ELR (cell line): ENCODE measurements at regions not wholly inside any gene's neighbourhood (a gene's known extent, or its start where the extent isn't known, plus 50 kb on each side); places are given as distances from the start of the nearest gene placed in this dataset.

Experiments used
- DNase-seq: peaks from one replicate; pipeline ENCODE4 v3.0.0-alpha.2; 2015; ENCODE audit warnings: low read depth

DNA sequence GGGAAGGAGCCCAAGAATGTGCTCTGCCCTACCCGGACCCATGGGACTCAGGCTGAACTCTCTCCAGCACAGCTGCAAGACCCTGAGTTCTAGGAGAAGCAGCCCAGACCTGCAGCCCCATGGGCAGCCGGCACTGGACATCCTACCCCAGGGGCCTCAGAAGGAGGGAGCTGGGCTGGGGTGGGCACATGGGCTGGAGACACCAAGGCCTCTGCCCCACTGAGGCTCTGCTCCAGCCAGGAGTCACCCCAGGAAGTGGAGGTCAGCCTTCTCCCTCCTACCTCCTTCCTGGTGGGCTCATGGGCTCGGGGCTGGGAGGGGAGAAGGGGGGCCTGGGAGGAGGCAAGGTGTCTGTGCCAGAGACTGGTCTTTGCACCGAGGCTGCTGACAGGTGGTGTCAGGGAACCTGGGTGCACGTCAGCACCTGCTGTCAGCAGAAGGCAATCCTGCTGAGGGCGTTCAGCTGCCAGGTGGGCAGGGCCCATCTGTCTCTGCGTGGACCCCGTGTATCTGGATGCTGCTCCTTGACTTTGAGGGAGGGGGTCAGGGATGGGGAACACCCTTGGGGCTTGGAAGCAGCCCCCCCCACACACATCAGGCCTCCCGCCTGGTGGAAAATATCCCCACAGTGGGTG, 95.2 kb downstream of the PDGFA start:
- DNase-seq, result no peak

DNA sequence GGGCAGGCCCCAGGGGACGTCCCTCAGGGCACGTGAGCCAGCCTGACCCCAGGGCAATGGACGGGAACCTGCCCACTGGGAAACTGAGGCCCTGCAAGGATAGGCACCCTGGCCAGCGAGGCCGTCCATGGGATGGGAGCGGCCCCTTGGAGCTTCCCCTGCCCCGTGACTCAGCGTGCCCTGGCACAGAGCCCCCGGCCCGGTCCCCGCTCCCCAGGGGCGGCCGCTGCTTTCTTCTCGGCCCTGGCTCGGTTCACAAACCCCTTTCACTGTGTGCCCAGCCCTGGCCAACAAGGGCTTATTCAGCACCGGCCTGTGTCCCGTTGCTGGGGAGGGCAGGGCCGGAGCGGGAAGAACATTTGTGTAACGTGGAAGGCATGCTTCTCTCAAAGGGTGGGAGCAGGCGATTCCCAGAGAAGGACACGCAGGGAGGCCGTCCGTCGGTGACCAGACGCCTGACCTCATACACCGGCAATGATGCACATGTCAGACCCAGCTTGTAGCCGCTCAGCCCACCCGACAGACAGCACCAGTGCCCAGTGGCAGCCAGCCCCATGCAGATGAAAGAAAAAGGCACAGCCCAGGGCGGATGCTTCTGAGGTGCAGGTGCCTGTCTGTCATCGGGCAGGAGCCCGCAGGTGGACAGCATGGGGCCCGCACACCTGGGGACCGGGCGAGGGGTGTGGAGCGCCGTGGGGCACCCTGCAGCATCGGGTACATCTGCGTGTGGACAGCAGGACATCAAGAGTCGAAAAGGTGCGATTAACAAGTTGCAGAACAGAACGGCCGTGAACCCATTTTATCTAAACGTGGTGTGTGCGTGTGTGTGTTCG, 94.5 kb downstream of the PDGFA start:
- no peak for DNase-seq

DNA sequence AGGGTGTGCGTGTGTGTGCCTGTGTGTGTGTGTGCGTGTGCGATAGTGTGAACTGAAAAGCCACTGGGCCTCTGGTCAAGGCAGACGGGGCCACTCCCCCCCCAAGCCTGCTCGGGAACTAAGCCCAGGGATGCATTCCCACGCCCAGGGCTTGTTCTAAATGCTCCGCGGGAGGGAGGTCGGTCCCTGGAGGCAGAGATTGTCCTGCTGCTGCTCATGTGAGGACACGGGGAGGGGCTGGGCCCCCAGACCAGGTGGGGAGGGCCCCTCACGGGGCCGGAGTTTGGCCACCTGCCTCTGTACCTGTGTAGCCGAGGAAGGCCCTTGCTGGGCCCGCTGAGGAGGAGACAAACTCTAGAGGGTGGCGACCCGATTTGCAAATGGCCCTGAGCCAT, 93.9 kb downstream of the PDGFA start:
- no peak for DNase-seq

GRCh38 chr7:426510-426909, 93.1 kb downstream of the PDGFA start:
- no peak for DNase-seq

DNA sequence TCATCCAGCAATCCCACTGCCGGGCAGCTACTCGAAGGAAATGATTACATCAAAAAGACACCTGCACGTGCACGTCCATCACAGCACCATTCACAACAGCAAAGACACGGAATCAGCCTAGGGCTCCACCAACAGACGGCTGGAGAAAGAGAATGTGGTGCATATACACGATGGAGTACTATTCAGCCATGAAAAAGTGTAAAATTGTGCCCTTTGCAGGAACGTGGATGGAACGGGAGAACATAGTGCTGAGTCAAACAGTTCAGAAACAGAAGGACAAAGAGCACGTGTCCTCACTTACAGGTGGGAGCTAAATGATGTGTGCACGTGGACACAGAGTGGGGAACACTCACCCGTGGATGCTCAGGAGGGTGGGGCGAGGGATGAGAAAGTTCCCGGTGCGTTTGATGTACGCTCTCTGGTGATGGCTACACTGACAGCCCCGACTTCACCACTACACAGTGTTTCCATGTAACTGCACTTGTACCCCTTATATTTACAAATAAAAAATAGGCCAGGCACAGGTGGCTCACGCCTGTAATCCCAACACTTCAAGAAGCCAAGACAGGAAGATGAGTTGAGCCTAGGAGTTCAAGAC, 92.0 kb downstream of the PDGFA start:
- no peak for DNase-seq

DNA sequence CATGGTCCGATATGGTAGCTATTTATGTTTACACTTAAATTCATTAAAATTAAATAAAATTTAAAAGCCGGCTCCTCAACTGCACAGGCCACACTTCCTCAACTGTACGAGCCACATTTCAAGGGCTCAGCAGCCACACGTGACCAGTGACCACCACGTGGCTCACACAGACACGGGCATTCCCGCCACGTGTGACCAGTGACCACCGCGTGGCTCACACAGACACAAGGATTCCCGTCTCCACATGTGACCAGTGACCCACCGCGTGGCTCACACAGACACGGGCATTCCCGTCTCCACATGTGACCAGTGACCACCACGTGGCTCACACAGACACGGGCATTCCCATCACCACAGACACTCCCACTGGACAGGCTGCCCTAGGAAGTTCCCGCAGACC, 91.3 kb downstream of the PDGFA start:
- no peak for DNase-seq

DNA sequence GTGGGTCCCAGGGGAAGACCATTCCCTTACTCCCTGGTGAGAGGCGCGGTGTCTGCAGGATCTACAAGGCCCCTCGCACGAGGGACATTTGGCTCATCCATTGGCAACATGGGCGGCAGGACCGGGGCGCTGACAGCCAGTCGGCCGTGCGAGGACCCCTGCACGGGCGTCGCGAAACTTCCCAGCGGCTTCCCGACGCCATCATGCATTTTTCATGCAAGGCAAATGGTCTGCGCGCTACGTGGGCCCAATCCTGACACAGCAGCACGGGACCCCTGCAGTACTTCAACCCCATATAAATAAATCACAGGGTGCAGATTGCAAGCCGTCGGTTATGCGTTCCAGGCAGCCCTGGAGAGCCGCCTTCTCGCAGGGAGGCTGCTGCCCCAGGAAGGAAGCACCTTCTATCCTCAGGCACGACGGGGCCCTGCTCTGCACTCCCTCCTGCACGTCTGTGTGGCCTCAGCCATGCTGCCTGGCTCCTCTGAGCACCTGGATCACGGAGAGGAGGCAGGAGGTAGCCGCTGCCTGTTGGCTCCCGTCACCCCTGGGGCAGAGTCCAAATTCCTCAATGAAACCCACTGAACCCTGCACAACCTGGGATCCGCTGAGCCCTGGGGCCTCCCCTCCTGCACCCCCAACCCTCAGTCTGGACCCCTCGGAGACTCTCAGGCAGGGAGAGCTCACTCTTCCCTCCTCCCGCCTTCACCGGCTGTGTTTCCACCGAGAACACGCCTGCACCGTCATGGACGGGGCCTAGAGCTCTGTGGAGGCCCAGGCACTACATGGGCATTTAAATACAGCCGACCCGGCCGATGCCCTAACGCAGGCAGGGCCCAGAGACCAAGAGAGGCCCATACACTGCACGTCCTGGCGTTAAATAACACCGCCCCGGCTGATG, 90.5 kb downstream of the PDGFA start:
- no peak for DNase-seq

DNA sequence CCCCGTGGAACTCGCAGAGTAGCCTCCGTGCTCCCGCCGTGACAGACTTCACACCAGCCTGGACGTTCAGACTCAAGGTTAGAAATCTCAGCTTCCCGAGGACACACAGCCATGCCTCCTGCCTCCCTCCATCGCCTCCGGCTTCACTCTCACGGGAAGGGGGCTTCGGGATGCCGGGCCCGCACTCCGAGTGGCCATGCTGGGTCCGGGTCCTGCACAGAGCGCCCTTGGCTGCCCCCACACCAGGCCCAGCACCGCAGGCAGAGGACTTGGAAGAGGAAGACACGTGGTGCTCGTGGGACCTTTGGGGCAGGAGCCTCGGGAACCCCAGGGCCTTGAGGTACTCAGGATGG, 89.8 kb downstream of the PDGFA start:
- no peak for DNase-seq

- no peak for DNase-seq
These were observed 88.6 kb downstream of the PDGFA start for GRCh38 chr7:431041-431440.

- DNase-seq, result no peak
These were observed 88.0 kb downstream of the PDGFA start for GRCh38 chr7:431658-432111.

DNA sequence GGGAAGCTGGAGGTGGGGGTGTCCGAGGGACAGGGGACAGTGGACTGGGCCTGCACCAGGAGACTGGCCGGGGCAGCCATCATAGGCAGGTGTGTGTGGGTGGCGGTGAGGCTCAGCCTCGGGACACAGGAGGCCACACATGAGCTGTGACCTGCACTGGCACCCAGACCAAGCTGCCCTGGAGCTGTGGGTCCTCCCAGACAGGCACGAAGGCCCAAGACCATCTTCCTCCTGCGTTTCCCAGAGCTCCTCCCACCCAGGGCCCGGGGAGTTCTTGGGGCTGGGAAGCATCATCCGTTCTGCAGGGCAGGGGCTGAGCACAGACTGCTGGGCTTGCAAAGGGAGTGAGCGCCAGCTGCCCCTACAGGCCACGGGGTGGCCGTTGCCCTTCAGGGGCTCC, 87.4 kb downstream of the PDGFA start:
- DNase-seq, result no peak

DNA sequence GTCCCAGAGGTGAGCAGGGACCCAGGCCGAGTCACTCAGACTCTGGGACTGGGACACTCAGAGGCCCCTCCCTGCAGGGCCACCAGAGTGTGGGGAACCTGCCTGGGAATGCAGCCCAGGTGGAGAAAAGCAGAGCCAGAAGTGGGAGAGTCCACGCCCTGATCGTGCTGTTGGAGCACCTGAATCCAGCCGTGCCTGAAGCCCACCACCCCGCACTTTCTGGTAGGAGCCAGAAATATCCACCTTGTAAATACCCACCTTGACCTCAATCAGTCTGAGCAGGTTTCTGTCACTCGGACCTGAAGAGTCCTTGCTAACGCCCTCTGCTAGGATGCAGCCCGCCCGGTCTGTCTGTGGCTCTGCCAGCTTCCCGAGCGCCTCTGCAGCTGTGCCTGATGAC, 86.7 kb downstream of the PDGFA start:
- no peak for DNase-seq

GRCh38 chr7:433558-433957, 86.1 kb downstream of the PDGFA start:
- DNase-seq, result no peak

DNA sequence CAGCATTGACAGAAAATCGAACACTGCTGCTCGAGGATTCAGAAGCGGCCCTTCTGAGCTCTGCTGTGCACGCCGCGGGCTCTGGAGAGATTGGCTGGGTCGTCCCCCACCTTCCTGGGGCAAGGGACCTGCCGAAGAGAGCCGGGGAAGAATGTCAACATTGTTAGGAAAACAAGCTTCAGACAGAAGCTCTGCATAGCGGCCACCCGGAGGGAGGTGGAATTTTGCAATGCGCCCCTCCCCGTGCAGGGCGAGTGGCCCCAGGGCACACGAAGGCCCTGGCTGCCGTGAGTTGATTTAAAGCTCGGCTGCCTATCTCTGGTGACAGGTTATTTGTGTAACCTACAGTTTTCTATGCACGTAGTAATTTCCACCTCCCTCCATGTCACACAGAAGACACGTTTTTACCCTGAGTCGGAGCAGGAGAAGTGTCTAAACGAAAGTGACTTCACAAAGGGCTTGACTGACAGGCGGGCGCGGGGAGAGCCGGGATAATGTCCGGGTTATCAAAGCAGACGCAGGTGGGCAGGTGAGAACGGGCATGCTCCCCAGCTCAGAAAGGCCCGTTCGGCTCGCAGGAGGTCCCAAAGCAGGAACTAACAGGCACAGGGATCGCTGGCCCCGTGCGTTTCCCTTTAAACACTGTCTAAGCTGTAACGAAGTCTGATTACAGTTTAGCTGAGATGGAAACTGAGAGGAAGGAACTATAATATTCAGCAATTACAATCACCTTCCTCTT, 84.6 kb downstream of the PDGFA start:
- no peak for DNase-seq

DNA sequence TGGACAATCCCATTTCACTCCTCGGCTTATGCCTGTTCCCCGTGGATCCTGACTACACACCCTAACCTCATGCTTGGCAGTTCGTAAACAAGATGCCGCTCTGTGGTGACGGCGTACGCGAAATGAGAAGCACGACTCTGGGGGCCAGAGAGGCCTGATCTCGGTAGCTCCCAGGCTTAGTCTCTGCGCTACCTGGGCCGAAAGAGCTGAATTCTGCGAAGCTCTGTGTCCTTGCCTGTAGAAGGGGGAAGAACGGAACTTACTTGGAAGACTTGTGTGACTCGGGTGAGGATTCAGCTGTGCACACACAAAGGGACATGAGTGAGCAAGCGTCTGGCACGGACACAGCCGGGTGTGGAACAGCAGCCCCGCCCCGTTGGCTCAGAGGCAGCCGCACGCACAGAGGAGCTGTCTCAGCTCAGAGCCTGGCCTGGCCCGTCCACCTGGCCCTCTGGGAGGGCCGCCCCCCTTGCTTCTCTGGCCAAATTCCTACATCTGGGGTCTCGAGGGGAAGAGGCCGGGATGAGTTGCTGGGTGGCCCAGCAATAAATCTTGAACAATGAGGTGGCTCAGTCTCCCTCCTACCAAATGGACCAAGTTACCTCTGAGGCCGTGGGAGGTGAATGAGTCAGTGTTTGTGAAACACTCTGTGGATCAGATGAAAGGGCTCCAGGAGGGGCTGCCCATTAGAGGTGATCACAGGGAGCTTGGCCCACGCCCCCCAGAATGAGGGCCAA, 83.8 kb downstream of the PDGFA start:
- DNase-seq, result no peak

DNA sequence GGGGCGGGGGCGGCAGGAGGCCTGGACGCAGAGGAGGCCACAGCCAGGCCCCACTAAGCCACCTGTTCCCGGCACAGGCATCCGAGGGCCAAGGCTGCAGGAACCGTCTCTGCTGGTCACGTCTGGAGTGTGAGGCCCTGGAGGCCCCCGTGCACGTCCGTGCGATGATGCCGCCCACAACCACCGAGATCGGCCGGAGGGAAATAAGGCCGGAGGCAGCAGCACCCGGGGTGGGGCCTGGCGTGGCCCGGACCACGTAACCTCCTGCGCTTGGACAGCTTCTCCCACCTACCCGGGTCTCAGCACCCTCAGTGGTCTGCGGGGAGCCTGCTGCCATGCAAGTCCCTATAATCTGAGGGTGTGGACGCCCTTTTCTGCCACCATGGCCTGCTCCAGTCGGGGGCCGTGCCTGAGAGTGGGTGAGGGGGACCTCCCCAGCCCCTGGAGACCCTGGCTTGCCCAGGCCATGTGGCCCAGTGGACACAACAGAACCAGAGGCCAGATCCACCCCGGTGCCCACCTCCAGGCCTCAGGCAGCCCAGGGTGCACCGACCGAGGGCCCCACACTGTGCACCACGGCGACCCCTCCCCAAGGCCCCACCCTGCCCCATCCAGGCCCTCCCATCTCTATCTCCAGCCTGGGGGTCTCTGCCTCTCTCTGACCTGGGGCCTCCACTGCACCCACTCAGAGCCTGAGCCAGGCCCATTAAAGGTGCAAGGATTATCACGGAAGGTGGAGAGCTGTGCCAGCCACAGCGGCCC, 83.1 kb downstream of the PDGFA start:
- no peak for DNase-seq

DNA sequence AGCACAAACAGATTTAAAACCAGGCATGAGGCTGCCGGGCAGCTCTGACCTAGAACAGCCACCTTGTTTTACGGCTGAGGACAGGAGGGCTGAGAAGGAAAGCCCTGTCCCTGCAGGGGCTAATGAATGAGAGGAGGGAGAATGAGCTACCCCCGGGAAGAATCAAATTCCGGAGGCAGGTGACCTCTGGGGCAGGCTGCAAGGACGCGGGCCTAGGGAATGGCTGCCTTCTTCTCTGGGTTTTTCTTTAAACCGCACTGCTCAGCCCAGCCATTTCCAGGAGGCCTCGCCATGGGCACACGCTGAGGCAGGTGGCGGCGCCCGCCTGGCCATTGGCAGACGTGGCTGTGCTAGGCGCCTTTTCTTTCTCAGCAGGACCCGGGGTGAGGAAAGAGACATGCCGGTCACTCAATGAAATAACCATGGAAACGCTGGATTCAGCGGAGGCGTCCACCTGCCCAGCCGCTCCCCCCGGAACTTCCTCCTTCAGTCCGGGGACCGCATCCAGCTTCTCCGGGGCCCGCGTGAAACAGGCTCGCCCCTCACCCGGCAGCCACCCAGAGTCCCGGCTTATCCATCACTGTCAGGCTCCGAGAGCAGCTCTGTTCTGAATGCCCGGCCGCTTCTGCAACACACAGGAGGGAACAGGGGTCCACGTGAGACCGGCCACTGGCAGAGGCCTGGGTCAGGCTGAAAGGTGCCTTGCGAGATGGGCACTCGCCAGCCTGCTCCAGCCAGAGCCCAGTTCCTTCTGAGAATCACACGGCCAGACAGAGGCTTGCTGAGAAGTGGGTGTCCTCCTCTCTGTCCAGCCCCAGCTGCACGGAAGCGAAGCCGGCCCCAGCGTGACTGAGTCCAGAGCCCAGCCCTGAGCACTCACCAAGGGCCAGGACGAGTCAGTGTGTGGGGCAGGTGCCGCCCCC, 82.1 kb downstream of the PDGFA start:
- no peak for DNase-seq

GRCh38 chr7:438361-438760, 81.3 kb downstream of the PDGFA start:
- DNase-seq, result no peak

DNA sequence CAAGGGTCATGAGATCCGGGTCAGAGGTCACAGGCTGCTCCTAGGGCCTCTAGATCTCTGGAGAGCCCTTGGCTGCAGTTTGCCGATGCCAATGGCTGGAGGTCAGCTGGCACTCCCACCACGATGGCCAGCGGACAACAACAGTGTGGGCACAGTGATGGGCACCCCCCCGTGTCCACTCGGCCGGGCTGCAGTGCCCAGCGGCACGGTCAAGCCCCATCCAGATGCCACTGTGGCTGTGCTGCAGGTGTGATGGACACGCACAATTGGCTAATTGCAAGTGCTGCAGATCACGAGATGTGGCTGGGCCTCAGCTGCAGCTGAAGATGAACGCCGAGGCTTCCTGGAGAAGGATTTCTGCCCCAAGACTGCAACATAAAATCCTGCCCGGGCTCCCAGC, 80.7 kb downstream of the PDGFA start:
- DNase-seq, result no peak
